ENCODE measurements at regions not wholly inside any gene's neighbourhood (a gene's known extent, or its start where the extent isn't known, plus 50 kb on each side); places are given as distances from the start of the nearest gene placed in this dataset.
"Not testable (repeated sequence)": the region's sequence is repeated elsewhere in the genome, so short reads cannot be mapped to it uniquely, and the experiment has no call there.

DNA sequence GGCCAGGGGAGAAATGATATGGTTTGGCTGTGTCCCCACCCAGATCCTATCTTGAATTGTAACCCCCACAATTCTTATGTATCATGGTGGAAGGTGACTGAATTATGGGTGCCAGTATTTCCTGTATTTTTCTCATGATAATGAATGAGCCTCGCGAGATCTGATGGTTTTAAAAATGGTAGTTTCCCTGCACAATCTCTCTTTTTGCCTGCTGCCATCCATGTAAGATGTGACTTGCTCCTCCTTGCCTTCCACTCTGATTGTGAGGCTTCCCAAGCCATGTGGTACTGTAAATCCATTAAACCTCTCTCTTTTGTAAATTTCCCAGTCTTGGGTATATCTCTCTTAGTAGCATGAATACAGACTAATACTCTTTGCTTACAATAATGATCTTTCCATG lies 1453.9 kb upstream of the B3GALT2 start:
- Mint-ChIP-seq H3K27ac (no peak overlapping the region), H3K36me3 (ENCODE audit: low read depth) (no peaks in the 10 kb centered on the region), H3K4me3 (no peak overlapping the region), H3K4me1 (ENCODE audit: low read depth) (no peaks in the 10 kb centered on the region), H3K9me3 (no peaks in the 10 kb centered on the region), H3K27me3 (ENCODE audit: low read depth) (no peaks in the 10 kb centered on the region)

DNA sequence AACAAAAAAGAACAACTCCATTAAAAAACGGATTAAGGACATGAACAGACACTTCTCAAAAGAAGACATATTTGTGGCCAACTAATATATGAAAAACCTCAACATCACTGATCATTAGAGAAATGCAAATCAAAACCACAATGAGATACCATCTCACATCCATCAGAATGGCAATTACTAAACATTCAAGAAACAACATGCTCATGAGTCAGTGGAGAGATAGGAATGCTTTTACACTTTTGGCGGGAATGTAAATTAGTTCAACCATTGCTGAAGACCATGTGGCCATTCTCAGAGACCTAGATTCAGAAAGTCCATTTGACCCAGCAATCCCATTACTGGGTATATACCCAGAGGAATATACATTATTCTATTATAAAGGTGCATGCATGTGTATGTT lies 1442.6 kb upstream of the B3GALT2 start:
- Mint-ChIP-seq H3K36me3 (ENCODE audit: low read depth) (no peaks in the 10 kb centered on the region), H3K9me3 (no peaks in the 10 kb centered on the region), H3K4me3 (no peak overlapping the region), H3K4me1 (ENCODE audit: low read depth) (no peaks in the 10 kb centered on the region), H3K27me3 (ENCODE audit: low read depth) (no peaks in the 10 kb centered on the region), H3K27ac (no peak overlapping the region)

DNA sequence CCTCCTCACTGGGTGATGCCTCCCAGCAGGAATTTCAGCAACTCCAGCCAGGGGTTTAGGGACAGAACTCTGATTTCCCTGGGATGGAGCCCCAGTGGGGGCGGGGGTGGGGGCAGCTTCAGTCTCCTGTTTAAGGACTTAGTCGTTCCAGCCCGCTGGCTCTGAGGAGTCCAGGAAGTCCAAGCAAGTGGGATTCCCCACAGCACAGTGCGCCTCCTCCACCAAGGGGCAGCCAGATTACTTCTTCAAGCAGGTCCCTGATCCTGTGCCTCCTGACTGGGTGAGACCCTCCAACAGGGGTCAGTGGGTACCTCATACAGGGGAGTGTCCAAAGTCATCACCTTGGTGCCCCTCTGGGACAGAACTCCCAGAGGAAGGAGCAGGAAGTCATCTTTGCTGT lies 1438.4 kb upstream of the B3GALT2 start:
- no peak overlapping the region for H3K4me3 Mint-ChIP-seq
- no peaks in the 10 kb centered on the region for H3K27me3 Mint-ChIP-seq (ENCODE audit: low read depth)
- H3K36me3 Mint-ChIP-seq (ENCODE audit: low read depth): no peaks in the 10 kb centered on the region
- H3K9me3 Mint-ChIP-seq: no peaks in the 10 kb centered on the region
- H3K4me1 Mint-ChIP-seq (ENCODE audit: low read depth): no peaks in the 10 kb centered on the region
- no peak overlapping the region for H3K27ac Mint-ChIP-seq

DNA sequence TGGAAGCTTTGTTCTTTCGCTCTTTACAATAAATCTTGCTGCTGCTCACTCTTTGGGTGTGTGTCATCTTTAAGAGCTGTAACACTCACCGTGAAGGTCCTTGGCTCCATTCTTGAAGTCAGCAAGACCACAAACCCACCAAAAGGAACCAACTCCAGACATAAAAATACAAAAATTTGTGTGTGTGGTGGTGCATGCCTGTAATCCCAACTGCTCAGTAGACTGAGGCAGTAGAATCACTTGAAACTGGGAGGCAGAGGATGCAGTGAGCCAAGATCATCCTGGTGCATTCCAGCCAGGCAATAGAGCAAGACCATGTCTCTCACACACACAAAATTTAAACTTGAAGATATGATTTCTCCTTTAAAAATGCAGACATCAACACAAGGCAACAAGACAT lies 1431.7 kb upstream of the B3GALT2 start:
- H3K9me3 Mint-ChIP-seq: no peaks in the 10 kb centered on the region
- no peaks in the 10 kb centered on the region for H3K36me3 Mint-ChIP-seq (ENCODE audit: low read depth)
- no peak overlapping the region for H3K4me3 Mint-ChIP-seq
- no peak overlapping the region for H3K27ac Mint-ChIP-seq
- H3K4me1 Mint-ChIP-seq (ENCODE audit: low read depth): no peaks in the 10 kb centered on the region
- H3K27me3 Mint-ChIP-seq (ENCODE audit: low read depth): no peaks in the 10 kb centered on the region

DNA sequence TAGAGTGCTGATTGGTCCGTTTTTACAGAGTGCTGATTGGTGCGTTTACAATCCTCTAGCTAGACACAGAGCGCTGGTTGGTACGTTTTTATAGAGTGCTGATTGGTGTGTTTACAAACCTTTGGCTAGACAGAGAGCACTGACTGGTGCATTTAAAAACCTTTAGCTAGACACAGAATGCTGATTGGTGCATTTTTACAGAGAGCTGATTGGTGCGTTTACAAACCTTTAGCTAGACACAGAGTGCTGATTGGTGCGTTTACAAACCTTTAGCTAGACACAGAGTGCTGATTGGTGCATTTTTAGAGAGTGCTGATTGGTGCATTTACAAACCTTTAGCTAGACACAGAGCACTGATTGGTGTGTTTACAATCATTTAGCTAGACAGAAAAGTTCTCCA lies 1430.9 kb upstream of the B3GALT2 start:
- not testable (repeated sequence) for H3K36me3 Mint-ChIP-seq (ENCODE audit: low read depth); H3K4me3 Mint-ChIP-seq; H3K27me3 Mint-ChIP-seq (ENCODE audit: low read depth); H3K4me1 Mint-ChIP-seq (ENCODE audit: low read depth); H3K9me3 Mint-ChIP-seq; H3K27ac Mint-ChIP-seq

DNA sequence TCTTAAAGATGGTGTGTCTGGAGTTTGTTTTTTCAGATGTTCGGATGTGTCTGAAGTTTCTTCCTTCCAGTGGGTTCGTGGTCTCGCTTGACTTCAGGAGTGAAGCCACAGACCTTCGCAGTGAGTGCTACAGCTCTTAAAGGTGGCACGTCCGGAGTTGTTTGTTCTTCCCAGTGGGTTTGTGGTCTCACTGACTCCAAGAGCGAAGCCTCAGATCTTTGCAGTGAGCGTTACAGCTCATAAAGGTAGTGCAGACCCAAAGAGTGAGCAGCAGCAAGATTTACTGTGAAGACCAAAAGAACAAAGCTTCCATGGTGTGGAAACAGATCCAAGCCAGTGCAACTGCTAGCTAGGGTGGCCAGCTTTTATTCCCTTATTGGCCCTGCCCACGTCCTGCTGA lies 1430.4 kb upstream of the B3GALT2 start:
- Mint-ChIP-seq H3K27ac (no peak overlapping the region), H3K36me3 (ENCODE audit: low read depth) (no peaks in the 10 kb centered on the region), H3K9me3 (no peaks in the 10 kb centered on the region), H3K27me3 (ENCODE audit: low read depth) (no peaks in the 10 kb centered on the region), H3K4me3 (no peak overlapping the region), H3K4me1 (ENCODE audit: low read depth) (no peaks in the 10 kb centered on the region)

DNA sequence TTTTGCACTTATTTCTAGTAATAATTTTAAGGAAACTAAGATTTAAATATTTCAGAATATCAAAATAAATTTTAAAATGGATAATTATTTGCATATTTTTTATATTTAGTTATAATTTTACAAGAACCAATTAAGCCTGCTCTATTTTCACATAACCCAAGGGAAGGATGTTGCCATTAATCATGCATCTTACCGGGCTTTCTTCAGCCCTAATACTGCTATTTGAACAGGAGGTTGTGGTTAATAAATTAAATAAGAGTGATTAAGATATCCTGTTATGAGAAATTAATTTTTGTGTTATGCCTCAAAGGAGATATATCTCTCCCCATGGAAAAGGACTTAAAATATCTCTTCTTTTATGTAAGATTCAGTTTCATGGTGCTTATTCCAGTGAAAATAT lies 1415.8 kb upstream of the B3GALT2 start:
- H3K9me3 Mint-ChIP-seq: no peaks in the 10 kb centered on the region
- no peaks in the 10 kb centered on the region for H3K4me1 Mint-ChIP-seq (ENCODE audit: low read depth)
- no peak overlapping the region for H3K4me3 Mint-ChIP-seq
- H3K27ac Mint-ChIP-seq: no peak overlapping the region
- no peaks in the 10 kb centered on the region for H3K27me3 Mint-ChIP-seq (ENCODE audit: low read depth)
- no peaks in the 10 kb centered on the region for H3K36me3 Mint-ChIP-seq (ENCODE audit: low read depth)

DNA sequence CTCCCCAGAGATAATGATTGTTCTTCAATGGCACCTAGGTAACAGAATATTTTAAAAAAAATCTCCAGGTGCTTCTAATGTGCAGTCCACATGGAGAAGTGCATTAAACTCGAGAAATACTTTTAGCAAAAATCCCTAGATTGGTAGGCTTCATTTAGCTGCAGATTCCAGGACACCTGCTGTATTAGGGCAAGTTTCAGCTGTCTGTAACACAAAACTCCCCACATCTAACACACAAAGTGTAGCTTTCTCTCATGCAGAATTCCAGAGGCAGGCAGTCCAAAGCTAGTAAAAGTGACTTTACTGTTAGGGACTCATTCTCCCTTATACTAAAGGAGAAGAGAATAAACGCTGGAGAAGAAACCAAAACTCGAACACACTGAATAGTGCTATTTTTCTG lies 1414.3 kb upstream of the B3GALT2 start:
- Mint-ChIP-seq H3K4me3 (no peak overlapping the region), H3K27me3 (ENCODE audit: low read depth) (no peaks in the 10 kb centered on the region), H3K36me3 (ENCODE audit: low read depth) (no peaks in the 10 kb centered on the region), H3K4me1 (ENCODE audit: low read depth) (no peaks in the 10 kb centered on the region), H3K9me3 (no peaks in the 10 kb centered on the region), H3K27ac (no peak overlapping the region)

DNA sequence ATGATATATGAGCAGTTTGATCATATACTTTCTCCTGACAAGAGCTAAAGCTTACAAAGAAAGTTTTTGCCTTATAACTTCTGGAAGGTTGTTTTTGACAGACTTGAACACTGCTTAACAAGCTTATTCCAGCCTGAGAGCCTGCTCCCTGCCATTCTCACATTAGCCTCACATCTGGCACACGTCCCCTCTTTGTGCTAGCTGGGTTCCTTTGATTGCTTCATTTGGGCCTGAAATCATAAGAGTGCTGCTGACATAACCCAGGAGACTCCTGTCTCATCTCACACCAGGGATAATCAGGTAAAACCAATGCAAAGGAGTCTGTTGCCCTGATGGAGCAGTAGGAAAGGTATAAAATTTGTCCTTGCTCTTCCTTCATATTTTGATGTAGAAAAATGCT lies 1411.7 kb upstream of the B3GALT2 start:
- no peak overlapping the region for H3K27ac Mint-ChIP-seq
- H3K36me3 Mint-ChIP-seq (ENCODE audit: low read depth): no peaks in the 10 kb centered on the region
- H3K27me3 Mint-ChIP-seq (ENCODE audit: low read depth): no peaks in the 10 kb centered on the region
- no peak overlapping the region for H3K4me3 Mint-ChIP-seq
- H3K4me1 Mint-ChIP-seq (ENCODE audit: low read depth): no peaks in the 10 kb centered on the region
- no peaks in the 10 kb centered on the region for H3K9me3 Mint-ChIP-seq

DNA sequence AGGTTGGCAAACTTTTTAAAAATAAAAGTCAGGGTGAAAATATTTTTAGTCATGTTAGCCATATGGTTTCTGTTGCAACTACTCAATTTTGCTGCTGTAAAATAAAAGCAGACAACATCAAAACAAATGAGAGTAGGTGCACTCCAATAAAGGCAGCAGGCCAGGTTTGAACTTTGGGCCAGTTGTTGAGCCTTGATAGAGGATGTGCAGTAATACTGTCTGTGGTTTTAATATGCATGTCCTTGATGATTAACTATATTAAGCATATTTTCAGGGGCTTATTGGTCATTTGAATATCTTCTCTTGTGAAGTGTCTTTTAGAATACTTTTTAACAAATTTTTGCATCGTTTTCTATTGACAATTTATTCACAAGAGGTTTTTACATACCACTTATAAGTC lies 1399.9 kb upstream of the B3GALT2 start:
- Mint-ChIP-seq H3K4me3 (no peak overlapping the region), H3K36me3 (ENCODE audit: low read depth) (no peaks in the 10 kb centered on the region), H3K4me1 (ENCODE audit: low read depth) (no peaks in the 10 kb centered on the region), H3K9me3 (no peaks in the 10 kb centered on the region), H3K27ac (no peak overlapping the region), H3K27me3 (ENCODE audit: low read depth) (no peaks in the 10 kb centered on the region)

DNA sequence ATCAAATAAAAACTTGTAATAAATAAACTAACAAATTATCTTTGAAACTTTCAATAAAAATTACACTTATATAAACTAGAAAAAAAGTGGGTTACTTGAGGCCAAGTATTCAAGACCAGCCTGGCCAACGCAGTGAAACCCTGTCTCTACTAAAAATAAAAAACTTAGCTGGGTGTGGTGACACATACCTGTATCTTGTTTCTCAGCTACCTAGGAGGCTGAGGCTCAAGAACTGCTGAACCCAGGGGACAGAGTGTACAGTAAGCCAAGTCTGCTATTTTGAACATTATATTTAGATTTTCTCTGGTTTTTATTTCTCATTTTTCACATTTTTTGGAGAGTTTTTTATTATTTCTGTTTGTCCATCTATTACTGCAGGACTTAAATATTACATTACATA lies 1397.6 kb upstream of the B3GALT2 start:
- Mint-ChIP-seq H3K36me3 (ENCODE audit: low read depth) (no peaks in the 10 kb centered on the region), H3K4me3 (no peak overlapping the region), H3K27ac (no peak overlapping the region), H3K27me3 (ENCODE audit: low read depth) (no peaks in the 10 kb centered on the region), H3K4me1 (ENCODE audit: low read depth) (no peaks in the 10 kb centered on the region), H3K9me3 (no peaks in the 10 kb centered on the region)

DNA sequence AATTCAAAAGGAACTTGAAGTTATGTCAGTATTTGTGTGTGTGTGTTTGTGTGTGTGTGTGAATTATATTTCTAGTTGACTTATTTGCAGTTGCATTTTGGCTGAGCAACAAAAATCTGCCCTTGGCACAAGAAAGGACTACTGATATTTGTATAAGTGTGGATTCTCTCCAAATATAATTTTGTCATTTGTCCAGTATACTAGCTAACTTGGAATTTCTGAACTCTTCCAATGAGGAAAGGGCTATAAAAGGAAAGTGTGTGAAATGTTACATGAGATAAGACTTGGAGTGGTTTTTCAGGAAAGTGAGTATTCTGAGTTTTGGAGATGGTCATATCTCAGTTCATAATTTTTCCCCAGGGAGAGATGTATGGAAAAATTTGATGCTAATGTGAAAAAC lies 1384.1 kb upstream of the B3GALT2 start:
- no peaks in the 10 kb centered on the region for H3K36me3 Mint-ChIP-seq (ENCODE audit: low read depth)
- no peaks in the 10 kb centered on the region for H3K4me1 Mint-ChIP-seq (ENCODE audit: low read depth)
- H3K9me3 Mint-ChIP-seq: no peaks in the 10 kb centered on the region
- no peak overlapping the region for H3K27ac Mint-ChIP-seq
- H3K27me3 Mint-ChIP-seq (ENCODE audit: low read depth): no peaks in the 10 kb centered on the region
- no peak overlapping the region for H3K4me3 Mint-ChIP-seq

DNA sequence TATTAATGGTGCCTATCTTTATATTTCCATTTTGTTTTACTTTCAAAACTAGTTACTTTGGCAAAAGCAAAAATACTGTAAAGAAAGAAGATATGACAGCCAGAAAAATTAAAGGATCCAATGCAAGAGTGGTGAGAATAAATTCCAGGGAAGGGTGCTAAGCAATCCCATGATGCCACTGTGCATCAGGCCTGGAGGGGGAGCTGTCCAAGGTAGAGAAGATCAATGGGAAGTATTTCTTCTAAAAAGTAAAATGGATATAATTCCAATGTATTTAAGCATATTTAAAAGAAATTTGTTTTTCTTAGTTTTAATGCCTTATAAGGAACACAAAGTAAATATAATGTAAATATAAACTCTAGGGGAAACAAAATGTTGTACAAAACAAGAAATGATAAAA lies 1382.2 kb upstream of the B3GALT2 start:
- Mint-ChIP-seq H3K27me3 (ENCODE audit: low read depth) (no peaks in the 10 kb centered on the region), H3K36me3 (ENCODE audit: low read depth) (no peaks in the 10 kb centered on the region), H3K4me3 (no peak overlapping the region), H3K27ac (no peak overlapping the region), H3K4me1 (ENCODE audit: low read depth) (no peaks in the 10 kb centered on the region), H3K9me3 (no peaks in the 10 kb centered on the region)

DNA sequence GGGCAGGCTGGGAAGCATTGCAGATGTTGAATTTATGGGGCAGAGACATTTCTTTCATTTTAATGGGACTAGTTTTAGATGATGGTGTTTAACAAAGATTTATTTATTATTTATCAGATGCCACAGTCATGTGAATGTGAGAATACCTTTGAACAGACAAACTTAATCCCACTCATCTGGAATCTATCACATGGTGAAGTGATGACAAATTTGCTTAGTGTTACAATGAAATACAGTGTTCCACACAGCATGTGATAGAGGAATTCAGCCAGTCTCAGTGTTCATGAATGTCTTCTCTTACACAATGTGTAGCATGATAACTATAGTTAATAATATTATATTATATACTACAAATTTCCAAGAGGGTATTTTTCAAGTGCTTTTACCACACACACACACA lies 1361.7 kb upstream of the B3GALT2 start:
- no peak overlapping the region for H3K4me3 Mint-ChIP-seq
- H3K36me3 Mint-ChIP-seq (ENCODE audit: low read depth): no peaks in the 10 kb centered on the region
- no peaks in the 10 kb centered on the region for H3K4me1 Mint-ChIP-seq (ENCODE audit: low read depth)
- H3K27me3 Mint-ChIP-seq (ENCODE audit: low read depth): no peaks in the 10 kb centered on the region
- H3K27ac Mint-ChIP-seq: no peak overlapping the region
- H3K9me3 Mint-ChIP-seq: no peaks in the 10 kb centered on the region

DNA sequence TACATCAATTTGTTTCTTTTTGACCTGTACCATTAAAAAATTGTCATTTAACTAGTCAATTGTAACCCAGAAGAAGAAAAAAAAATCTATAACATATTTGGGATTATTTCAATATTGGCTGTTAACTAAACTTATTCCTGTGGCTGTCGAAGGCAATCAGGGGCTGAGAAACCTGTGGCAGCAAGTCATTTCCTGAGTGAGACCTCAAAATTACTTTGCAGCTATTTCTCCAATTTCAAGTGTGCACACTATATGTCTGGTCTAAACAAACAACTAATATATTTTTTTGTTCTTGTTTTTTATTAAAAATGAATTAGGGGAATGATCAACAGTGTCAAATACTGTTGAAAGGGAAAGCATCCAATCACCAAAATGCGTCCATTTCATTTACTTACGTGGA lies 1357.6 kb upstream of the B3GALT2 start:
- no peak overlapping the region for H3K27ac Mint-ChIP-seq
- H3K9me3 Mint-ChIP-seq: peaks cover 4% of the 10 kb centered on the region
- no peaks in the 10 kb centered on the region for H3K4me1 Mint-ChIP-seq (ENCODE audit: low read depth)
- no peak overlapping the region for H3K4me3 Mint-ChIP-seq
- no peaks in the 10 kb centered on the region for H3K36me3 Mint-ChIP-seq (ENCODE audit: low read depth)
- H3K27me3 Mint-ChIP-seq (ENCODE audit: low read depth): no peaks in the 10 kb centered on the region

DNA sequence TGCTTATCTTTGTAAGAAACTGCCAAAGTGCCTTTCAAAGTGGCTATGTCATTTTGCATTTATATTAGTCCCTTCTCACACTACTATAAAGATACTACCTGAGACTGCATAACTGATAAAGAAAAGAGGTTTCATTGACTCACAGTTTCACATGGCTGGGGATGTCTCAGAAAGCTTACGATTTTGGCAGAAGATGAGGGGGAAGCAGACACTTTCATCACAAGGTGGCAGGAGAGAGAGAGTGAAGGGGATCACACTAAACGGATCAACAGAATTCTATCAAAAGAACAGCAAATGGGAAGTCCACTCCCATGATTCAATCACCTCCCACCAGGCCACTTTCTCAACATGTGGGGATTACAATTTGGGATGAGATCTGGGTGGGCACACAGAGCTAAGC lies 1352.0 kb upstream of the B3GALT2 start:
- Mint-ChIP-seq H3K4me1 (ENCODE audit: low read depth) (no peaks in the 10 kb centered on the region), H3K27me3 (ENCODE audit: low read depth) (no peaks in the 10 kb centered on the region), H3K36me3 (ENCODE audit: low read depth) (no peaks in the 10 kb centered on the region), H3K4me3 (no peak overlapping the region), H3K9me3 (peaks cover 4% of the 10 kb centered on the region), H3K27ac (no peak overlapping the region)
